HG02588 (cell line): ENCODE measurements at regions not wholly inside any gene's neighbourhood (a gene's known extent, or its start where the extent isn't known, plus 50 kb on each side); places are given as distances from the start of the nearest gene placed in this dataset.

Experiments used
- ATAC-seq: cut with Tn5 transposase; IDR thresholded peaks from one replicate; pipeline ENCODE4 v1.9.1; 2021; ENCODE audit warnings: mild to moderate bottlenecking, moderate library complexity; ENCODE audit not compliant: unreplicated experiment

GRCh38 chr12:4056910-4057845, 184.0 kb upstream of the PARP11 start:
- ATAC-seq: no peak

DNA sequence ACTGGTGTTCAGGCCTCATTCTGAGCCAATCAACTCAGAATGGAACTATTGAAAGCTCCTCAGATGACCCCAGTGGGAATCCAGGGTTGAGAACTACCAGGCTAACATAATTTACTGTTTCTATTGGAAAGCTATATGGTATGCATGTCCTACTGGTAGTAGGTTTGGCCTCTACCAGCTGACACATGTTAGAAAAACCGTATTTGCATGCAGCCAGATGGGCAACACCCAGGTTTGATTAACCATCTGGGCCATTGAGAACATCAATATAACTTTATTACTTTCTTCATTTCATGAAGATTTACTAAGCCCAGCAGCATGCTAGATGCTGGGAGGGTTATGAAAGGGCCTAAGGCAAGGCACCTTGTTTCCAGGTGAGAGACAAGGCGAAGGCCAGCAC, 181.4 kb upstream of the PARP11 start:
- ATAC-seq: no peak

DNA sequence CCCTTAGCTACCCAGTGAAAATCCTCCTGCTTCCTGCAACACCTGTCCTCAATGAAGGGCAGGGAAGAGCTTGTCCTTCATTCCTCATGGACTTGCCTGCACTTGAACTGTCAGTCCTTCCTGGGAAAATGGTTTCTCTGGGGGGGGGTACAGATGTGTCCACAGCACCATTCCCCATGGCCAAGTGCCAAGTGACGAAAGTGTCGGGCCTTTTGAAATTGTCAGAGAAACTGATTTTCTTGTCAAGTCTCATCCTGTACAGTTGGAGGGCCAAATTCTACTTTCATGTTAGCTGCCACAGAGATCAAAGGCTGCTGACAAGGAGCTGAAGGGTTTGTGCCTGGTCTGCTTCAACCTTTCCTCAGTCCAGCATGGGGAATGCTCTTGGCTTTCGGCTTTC, 179.5 kb upstream of the PARP11 start:
- ATAC-seq: no peak

GRCh38 chr12:4051596-4051995, 178.4 kb upstream of the PARP11 start:
- ATAC-seq: no peak

- no peak for ATAC-seq
Observed at GRCh38 chr12:4050340-4050739, 177.1 kb upstream of the PARP11 start.

DNA sequence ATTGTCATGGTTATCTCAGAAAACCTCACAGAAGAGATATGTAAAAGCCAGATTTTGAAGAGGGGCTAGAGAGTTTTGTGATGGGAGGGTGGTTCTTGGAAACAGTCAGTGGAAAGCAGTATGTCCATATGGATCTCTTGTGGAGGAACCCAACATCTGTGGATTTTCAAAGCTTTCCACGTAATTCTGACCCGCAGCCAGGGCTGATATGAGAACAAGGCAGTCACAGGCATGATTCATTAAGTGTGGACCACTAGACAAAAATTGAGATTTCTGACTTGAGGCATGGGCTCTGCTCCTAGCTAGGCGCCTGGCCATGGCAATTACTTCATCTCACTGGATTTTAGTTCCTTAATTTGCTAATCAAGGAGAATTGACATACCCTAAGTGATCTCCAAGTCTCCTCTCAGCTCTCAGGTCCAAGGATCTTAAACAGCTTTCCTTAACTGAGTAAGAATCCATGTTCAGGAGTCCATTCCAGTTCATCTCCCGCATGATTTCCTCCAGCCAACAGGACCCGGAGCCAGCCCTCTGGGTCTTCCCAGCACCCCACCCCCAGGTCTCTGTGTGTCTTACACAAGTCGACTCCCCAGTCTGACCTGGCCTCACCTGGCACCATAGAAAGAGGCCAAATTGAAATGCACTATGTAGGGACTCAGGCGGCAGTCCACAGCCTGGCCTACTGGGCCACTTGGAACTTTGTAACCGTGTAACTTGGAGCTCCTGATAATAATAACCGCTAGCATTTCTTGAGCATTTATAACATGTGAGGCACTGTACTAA, 176.3 kb upstream of the PARP11 start:
- ATAC-seq: no peak

DNA sequence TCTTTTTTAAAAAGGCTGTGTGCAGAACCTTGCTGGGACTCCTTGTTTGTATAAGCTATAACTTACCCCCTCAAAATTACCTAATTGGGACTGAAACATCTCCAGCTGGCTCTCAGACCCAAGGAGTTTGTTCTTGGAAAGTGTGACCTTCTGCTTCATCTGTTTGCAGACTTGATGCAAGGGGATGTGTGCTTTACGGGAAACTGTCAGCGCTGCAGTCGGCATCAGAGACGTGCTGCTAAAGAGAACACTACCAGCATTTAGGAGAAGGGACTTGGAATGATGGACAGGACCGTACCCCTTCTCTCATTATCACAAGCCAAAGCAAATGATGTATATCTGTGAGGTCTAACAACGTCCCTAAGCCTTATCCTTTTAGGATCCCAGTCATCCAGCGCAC, 174.2 kb upstream of the PARP11 start:
- no peak for ATAC-seq

DNA sequence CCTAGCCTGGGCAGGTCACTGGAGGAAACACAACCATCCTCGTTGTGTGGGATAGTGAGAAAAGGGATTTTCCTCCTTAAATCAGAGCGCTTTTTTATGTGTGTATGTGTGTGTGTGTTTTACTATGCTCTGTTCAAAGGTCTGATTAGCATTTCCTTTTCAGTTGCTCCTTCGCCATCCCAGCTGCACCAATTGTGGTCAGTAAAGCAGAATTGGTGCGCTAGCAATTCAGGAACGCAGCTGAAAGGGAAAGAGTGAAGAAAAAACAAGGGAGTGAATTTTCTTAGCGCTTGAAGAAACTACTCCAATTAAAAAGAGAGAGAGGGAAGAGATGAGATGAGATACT, 173.3 kb upstream of the PARP11 start:
- no peak for ATAC-seq

DNA sequence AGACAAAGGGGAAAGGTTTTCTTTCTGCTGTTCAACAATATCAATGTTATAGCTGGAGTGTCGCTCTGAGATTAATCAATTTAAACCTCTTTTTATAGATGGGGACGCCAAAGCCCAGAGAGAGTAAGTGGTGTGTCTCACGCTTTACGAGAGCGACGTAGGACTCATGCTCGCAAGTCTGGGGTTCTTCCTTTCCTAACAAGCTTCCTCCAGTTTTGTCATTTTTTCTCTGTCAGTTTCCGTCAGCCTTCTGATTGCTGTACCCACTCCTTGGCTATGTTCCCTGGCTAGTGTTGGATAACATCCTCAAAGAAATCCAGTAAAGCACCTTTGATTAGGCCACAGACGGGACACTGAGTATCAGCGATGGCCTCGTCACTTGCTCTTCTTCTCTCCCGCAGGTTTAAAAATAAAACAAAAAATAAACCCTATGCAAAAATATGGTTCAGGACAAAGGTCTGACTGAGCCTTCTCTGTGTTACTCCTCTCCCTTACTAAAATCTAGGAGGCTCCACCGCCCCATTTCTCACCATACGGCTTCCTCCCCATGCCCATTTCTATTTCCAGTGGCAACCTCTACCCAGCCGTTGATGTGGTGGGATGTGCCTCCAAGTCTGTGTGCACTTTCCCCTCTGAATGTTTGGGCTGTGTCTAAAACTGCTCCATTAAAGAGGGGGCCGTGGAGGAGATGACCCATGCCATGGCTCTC, 172.7 kb upstream of the PARP11 start:
- no peak for ATAC-seq

DNA sequence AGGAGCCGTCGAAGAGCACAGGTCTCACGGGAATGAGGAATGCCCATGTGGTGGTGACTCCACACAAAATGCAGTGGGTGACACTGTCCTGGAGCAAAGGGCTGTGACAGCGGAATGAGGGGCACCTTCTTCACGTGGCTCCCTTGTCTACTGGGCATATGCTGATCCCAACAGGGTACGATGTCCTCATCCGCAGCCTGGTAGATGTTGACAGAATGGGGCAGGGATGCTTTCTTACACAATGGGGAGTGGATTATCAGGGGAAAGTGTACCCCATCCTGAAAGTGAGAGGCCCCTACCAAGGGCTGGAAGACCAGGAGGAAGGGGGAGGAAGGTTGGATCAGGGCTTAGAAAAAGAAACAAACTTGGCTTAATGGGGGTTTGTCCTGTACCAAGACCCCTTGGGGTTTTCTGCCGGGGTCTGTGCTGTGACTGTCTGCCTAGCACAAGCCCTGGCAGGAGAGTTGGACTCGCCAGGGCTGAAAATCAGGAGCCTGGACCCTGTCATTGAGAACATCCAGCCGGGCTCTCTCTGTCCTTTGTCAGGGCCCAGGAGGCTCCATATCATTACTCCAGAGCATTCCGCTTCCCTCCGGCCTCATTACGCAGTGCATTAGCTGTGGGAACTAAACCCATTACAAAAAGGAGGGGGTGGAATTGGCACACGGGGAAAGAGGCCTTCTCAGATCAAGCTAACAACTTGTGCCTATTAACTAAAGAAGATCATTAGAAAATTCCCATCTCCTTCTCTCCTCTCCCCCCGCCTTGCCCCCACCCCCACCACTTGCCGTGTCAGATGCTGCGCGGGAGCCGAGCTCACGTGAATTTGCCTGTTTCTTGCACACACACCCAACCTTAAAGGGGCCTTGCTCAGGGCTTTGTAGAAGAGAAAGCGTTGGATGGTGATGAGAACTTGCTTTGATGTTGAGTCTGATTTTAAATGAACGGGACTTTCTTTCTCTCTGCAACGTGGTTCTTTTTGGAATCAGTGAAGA, 171.8 kb upstream of the PARP11 start:
- ATAC-seq: no peak

DNA sequence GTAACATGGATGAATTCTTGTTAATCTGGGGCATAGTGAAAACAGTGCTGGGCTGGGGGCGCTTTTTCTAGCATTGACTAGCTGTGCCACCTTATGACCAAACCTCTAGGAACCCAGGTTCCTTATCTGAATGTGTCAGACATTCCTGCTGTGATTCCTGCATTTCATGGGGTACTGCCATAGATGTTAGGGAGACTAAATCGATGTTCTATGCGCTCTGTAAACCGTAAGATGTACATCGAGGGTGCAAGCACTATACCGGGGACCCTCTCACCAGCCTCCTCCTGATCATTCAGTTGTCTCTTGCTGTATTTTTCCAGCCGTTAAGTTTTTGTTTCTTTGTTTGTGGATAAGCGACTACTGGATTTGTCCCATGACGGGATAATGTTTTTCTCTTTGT, 170.9 kb upstream of the PARP11 start:
- no peak for ATAC-seq

GRCh38 chr12:4041187-4041885, 168.1 kb upstream of the PARP11 start:
- no peak for ATAC-seq

GRCh38 chr12:4039931-4040330, 166.7 kb upstream of the PARP11 start:
- no peak for ATAC-seq

GRCh38 chr12:4037747-4038312, 164.6 kb upstream of the PARP11 start:
- no peak for ATAC-seq

DNA sequence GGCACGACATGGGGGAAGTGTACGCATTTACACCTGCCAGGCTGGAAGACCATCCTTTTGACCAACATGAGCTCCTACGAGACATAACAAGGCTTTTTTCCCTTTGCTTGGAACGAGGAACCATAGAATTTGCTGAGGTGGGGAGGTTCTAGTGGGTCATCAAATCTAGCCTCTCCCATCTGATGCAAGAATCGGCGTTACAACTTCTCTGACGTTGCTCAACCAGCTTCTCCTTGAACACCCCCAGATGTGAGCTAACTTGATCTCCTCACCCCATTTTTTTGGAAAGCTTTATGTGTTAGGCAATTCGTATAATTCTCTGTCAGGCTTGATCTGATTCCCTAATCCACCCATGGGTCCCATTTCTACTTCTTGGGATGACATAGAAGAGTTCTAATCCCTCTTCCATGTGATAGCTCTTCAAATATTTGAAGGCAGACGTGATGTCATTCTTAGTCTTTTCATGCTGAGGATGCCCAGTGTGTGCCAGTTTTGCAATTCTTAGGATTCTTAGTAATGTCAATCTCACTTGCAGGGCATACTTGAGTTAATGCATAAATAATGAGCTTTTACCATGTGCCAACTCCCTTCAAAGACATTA, 163.6 kb upstream of the PARP11 start:
- ATAC-seq: no peak

DNA sequence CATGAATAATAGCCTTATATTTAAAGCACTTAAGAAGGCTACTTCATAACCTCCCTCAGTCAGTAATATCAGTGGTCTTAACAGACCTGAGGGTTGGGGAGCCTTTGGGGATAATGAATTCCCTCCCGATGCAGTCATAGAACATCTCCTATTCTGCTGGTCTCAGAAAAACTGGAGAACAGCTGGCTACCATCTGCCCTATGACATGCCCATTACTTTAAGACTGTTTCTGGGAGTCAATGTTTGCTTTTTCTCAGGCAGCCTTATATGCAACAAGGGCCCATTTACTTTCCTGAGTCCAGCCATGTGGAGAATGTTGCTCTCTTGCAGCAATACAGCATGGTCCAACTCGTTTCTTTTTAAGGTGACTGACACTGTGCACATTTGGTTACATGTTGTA, 161.7 kb upstream of the PARP11 start:
- no peak for ATAC-seq

DNA sequence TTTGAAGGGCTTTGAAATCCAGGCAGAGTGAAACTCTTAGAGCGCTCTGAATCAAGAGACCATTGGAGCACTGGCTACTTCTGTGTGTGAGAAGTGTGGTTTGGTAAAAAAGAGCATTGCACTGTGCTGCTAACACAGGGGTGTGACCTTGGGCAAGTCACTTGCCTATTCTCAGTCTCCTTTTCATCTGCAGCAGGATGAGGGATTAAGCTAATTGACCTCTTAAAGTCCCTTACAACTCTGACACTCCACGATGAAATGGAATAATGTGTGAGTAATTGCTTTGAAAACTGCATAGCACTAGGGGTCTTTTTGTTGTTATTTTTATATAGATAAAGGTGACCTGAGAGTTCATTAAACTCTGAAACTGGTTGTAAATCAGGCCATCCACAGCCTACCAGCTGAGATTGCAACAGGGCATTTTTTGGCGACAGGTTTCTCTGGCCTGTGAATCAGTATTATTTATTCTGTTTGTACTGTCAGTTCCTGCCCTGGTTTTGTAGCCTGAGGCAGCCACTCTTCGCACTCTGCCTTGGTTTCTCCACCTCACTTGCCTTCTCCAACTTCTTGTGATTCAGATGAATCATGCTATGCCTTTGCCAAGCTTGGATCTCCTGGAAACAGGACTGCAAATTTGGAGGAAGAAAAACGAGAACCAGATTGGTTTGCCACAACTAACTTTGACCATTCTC, 159.9 kb upstream of the PARP11 start:
- ATAC-seq: no peak

DNA sequence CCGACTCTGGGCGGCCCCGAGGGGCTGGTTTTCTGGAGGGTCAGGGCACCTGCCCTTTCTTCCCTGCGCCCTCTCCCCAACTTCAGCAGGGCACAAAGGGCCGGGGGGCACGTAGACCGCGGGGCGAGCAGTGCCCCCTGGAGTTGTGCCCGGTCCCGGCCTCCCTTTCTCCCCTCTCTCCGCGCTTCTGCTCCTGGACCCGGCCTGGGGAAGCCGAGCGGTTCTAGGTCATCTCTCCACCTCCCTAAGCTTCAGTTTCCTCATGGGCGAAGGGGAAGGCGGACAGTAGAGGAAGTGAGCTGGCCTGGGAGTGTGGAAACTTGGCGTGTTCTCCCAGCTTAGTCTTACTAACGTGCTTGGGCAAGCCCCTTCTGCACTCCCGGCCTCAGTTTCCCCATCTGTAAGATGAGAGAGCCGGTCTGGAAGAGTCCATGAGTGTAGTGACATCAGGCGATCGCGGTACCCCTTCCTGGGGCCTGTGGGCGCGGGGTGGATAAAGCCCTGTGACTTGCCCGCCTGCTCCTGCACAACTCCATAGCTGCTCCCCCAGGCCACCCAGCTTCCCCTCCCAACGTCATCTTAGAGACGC, 158.6 kb upstream of the PARP11 start:
- ATAC-seq: no peak
